GM21619 (cell line): ENCODE measurements at regions not wholly inside any gene's neighbourhood (a gene's known extent, or its start where the extent isn't known, plus 50 kb on each side); places are given as distances from the start of the nearest gene placed in this dataset.
"Not testable (repeated sequence)": the region's sequence is repeated elsewhere in the genome, so short reads cannot be mapped to it uniquely, and the experiment has no call there.

Experiments
- ATAC-seq: cut with Tn5 transposase; IDR thresholded peaks from one replicate; pipeline ENCODE4 v1.9.1; 2021; ENCODE audit not compliant: unreplicated experiment

GRCh38 chr9:109972026-109972882 lies 192.3 kb downstream of the PALM2AKAP2 start:
- peak; percentile 46 for ATAC-seq

DNA sequence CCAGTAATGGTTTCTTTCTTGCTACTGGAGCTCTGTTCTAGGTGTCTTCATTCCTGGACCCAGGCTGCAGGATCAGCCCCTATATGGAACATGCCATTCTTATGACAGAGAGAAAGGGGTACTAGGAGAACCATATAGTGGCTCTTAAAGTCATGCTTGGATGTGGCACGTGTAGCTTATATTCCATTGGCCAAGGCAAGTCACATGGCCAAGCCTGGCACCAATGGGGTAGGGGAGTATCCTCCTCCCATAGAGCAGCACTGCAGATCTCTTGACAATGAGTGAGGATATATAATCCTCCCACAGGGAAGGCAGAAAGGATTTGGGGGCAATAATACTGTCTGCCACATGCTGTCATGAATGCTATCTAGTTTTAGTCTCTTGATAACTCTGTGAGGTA lies 193.3 kb downstream of the PALM2AKAP2 start:
- ATAC-seq, result no peak

DNA sequence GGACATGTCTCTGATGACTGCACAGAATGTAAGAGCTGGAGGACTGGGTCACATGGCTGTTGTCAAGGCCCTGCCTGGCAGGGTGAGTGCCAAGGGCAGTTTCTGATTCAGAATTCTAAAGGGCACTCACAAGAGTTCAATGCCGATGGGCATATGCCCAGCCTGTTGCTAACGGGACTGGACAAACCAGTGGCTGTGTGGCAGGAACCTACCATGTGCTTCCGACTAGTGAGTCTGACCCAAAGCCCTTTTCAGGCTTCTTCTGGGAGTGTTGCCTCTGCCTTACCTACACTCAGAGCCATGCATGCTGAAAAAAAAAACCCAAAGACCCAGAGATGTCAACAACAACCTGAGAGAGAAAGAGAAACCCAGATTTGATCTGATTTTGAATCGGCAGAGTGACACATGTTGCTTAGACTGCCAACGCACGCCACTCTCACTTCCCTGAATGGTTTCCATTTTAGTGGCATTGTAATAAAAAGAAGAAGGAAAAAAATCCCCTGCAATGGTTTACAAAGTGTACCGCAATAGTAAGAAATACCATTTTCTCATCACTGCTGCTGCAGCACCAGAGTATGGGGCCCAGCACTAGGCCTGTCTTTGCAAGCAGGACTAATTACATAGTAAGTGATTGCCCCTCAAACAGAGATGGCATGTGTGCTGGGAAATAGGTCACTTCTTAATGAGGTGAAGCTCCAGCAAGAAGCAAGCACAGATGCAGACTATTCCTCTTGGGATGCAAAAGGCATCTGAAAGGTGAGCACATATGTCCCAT lies 194.3 kb downstream of the PALM2AKAP2 start:
- ATAC-seq, result peak; percentile 77

DNA sequence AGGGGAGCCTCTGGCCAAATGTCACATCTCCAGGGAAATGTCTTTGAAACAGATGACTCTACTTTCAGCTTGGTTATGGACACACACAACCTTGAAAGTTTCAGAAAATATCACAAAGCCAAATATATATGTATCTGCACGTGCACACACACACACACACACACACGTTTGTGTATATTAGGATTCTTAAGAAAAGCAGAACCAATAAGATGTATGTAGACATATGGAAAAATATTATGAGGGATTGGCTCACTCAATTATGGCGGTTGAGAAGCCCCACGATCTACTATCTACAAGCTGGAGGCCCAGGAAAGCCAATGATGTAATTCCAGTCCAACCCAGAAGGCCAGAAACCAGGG lies 194.9 kb downstream of the PALM2AKAP2 start:
- ATAC-seq, result peak; percentile 8

GRCh38 chr9:109975574-109976295 lies 195.7 kb downstream of the PALM2AKAP2 start:
- no peak for ATAC-seq

DNA sequence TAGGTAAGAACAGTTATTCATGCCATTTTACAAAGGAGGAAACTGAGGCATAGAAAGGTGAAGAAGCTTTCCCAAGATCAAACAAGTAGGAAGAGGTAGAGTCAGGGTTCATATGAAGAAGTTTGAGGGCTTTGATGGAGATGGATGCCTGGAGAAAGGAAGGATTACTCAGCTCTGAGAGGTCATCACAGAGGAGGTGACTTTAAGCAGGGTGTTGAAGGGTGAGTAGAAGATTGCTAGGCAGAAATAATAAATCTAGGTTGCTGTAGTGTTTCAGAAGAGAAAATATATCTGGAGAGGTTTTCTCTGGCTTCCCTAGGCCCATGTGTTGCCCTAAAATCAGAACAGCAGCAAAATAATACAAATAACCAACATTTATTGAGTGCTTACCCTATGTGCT lies 196.3 kb downstream of the PALM2AKAP2 start:
- ATAC-seq, result no peak

DNA sequence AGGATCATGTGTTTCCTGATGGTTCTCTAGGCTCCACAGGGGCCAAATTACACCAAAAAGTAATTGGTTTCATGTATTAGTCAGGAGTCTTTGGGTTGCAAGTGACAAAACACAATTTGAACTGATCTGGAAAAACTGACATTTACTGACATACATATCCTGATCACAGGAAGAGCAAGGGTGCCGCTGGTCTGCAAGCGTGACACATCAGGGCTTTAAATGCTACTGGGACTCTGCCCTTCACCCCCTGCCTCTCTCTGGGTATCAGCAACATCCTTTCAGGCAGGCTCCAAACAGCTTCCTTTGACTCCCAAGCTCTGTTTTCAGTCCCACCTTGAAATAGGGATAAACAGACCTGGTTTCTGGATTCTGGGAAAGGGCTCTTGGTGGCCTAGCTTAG lies 197.5 kb downstream of the PALM2AKAP2 start:
- ATAC-seq, result no peak

- ATAC-seq, result no peak
These were observed 201.1 kb downstream of the PALM2AKAP2 start for GRCh38 chr9:109981091-109981490.

GRCh38 chr9:109986521-109986991 lies 206.6 kb downstream of the PALM2AKAP2 start:
- ATAC-seq, result no peak

DNA sequence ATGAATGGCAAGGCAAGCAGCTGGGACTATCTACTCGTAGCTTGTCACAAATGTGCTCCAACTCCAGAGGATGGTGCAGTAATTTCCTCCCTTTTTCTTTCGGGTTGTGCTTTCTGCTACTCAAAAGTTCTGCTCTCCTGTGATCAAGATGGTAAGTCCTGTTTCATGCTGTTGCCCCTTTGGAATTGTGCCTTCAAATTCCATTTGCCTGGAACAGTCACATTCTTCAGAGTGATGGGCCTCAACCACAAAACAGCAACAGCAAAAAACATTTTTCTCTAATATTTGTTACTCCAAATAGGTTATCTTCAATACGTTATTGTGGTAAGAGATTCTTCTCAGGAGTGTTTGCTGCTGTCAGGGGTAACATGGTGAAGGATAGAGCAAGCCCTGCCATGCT lies 209.3 kb downstream of the PALM2AKAP2 start:
- no peak for ATAC-seq

DNA sequence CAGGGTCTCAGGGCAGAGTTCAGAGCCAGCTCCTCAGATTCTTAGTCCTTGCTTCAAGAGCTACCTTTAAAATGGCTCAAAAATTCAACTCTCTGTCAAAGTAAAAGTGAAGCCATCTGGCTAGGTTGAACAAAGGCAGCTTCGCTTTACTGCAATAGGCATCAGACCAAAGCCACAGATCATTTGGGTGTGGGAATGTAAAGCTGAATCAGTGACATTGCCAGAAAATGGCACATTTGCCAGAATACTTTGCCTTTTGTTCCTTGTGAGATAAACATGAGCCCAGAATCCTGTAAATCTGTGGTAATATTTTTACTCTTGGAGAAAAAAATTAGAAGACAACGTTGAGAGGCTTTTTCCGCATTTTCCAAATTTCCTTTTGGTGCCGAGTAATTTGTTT lies 210.5 kb downstream of the PALM2AKAP2 start:
- ATAC-seq, result no peak

DNA sequence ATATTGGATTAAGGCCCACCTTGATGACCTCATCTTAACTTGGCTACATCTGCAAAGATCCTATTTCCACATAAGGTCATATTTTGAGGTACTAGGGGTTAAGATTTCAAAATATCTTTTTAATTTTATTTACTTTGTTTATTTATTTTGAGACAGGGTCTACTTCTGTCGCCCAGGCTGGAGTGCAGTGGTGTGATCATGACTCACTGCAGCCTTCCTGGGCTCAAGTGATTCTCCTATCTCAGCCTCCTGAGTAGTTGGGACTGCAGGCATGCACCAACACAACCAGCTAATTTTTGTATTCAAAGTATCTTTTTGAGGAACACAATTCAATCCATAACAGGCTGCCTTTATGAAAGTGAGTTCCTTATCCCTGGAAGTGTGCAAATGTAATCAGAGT lies 212.3 kb downstream of the PALM2AKAP2 start:
- ATAC-seq, result no peak

- no peak for ATAC-seq
These were observed 213.4 kb downstream of the PALM2AKAP2 start for GRCh38 chr9:109993250-109993978.

GRCh38 chr9:109994141-109994540 lies 213.8 kb downstream of the C9orf152 start:
- no peak for ATAC-seq

- no peak for ATAC-seq
These were observed 210.9 kb downstream of the C9orf152 start for GRCh38 chr9:109996936-109997580.

DNA sequence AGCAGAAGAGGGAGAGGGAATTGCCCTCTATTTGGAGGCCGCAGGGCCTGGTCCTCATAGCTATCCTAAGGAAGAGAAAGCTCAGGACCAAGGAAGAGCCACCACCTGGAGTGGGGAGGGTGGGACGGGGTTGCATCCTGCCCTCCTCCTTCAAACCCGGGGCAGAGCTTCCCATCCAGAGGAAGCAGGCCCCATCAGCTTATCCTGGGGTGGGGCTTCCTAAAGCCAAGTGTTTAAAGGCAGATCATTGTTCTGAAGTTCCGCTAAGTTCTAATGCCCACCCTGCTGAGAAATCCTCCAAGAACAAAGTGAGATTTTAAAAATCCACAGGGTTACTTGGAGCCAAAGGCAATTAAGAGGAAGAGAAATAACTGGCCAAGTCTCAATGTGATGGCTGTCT lies 210.3 kb downstream of the C9orf152 start:
- ATAC-seq, result no peak

DNA sequence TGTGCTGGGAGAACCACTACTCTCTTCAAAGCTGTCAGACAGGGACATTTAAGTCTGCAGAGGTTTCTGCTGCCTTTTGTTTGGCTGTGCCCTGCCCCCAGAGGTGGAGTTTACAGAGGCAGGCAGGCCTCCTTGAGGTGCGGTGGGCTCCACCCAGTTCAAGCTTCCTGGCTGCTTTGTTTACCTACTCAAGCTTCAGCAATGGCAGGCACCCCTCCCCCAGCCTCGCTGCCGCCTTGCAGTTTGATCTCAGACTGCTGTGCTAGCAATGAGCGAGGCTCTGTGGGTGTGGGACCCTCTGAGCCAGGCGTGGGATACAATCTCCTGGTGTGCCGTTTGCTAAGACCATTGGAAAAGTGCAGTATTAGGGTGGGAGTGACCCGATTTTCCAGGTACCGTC lies 202.4 kb downstream of the C9orf152 start:
- not testable (repeated sequence) for ATAC-seq

- no peak for ATAC-seq
These were observed 201.3 kb downstream of the C9orf152 start for GRCh38 chr9:110006657-110007056.

GRCh38 chr9:110007477-110008270 lies 200.3 kb downstream of the C9orf152 start:
- ATAC-seq, result peak; percentile 80
